GM12878 (cell line): ENCODE measurements at regions not wholly inside any gene's neighbourhood (a gene's known extent, or its start where the extent isn't known, plus 50 kb on each side); places are given as distances from the start of the nearest gene placed in this dataset.

ENCODE experiments used
- ATAC-seq: fragments of 200-7000 bp; cut with Tn5 transposase; 3 replicates; pipeline ENCODE4 v1.9.1; 2020; ENCODE audit warnings: mild to moderate bottlenecking, moderate library complexity
- BruUV-seq: library from RNA; stranded (reverse); fragments of 400-500 nt; replicated peaks from 2 replicates; lab custom pipeline; 2021; lab: Mats Ljungman, UMichigan
- CTCF ChIA-PET: fragments of 300-600 bp; sonication (Branson Sonifier 250); formaldehyde crosslinking; extraction: SDS; loops from one replicate; lab custom pipeline; 2021; ENCODE audit warnings: inconsistent platforms; lab: Yijun Ruan, JAX
- POLR2A ChIA-PET: fragments of 350-600 bp; formaldehyde crosslinking; extraction: SDS; loops from one replicate; lab custom pipeline; 2021; ENCODE audit warnings: inconsistent platforms; lab: Charles Lee
- RAD21 ChIA-PET: fragments of 300-600 bp; sonication (Branson Sonifier 250); formaldehyde crosslinking; loops from one replicate; lab custom pipeline; 2023; ENCODE audit warnings: antibody characterized with exemption; ENCODE audit not compliant: unreplicated experiment; lab: Charles Lee
- SMC1A ChIA-PET: fragments of 300-600 bp; sonication (Branson Sonifier 250); formaldehyde crosslinking; loops from one replicate; lab custom pipeline; 2023; ENCODE audit not compliant: unreplicated experiment, uncharacterized antibody; lab: Charles Lee
- DNase-seq: peaks from one replicate; pipeline ENCODE4 v3.0.0-alpha.2; 2011; ENCODE audit warnings: low read depth, low spot score
- FAIRE-seq: peaks from 3 replicates; lab custom pipeline; 2011; peaks lifted over from hg19 to GRCh38; lab: Jason Lieb, UNC
- H2AFZ ChIP-seq: 2 replicates; pipeline ENCODE4 v1.6.0; 2011; ENCODE audit warnings: low read depth, low read length, control low read depth; ENCODE audit not compliant: control insufficient read depth
- H3K27ac ChIP-seq: 2 replicates; pipeline ENCODE4 v1.5.1; 2011; ENCODE audit warnings: control low read depth; ENCODE audit not compliant: control insufficient read depth, insufficient read depth
- H3K27me3 ChIP-seq, 2 experiments: replicated peaks in 1 of 2; 2 replicates each; pipeline versions ENCODE4 v1.6.0 to v1.6.1; 2011; ENCODE audit warnings: low read length in 1 of 2; ENCODE audit not compliant: control insufficient read depth in 2 of 2, insufficient read depth in 2 of 2
- H3K36me3 ChIP-seq, 2 experiments: 2 replicates each; pipeline ENCODE4 v1.5.1; 2011; ENCODE audit warnings: low read length in 1 of 2; ENCODE audit not compliant: control insufficient read depth in 2 of 2, insufficient read depth in 2 of 2
- H3K4me1 ChIP-seq: 2 replicates; pipeline ENCODE4 v1.6.1; 2011; ENCODE audit warnings: mild to moderate bottlenecking, low read length, moderate library complexity, mixed read lengths; ENCODE audit not compliant: control insufficient read depth, insufficient read depth
- H3K4me2 ChIP-seq: 2 replicates; pipeline ENCODE4 v1.6.0; 2011; ENCODE audit warnings: control low read depth; ENCODE audit not compliant: control insufficient read depth, insufficient read depth
- H3K4me3 ChIP-seq: fragments of 200-600 bp; sonication (generic); 2 replicates; pipeline ENCODE4 v1.5.1; 2016
- H3K79me2 ChIP-seq: 2 replicates; pipeline ENCODE4 v1.6.0; 2011; ENCODE audit warnings: low read length; ENCODE audit not compliant: control insufficient read depth, insufficient read depth
- H3K9ac ChIP-seq: 2 replicates; pipeline ENCODE4 v1.8.0; 2011; ENCODE audit warnings: low read length, control low read depth, mixed read lengths; ENCODE audit not compliant: control insufficient read depth, insufficient read depth
- H3K9me3 ChIP-seq: replicated peaks from 3 replicates; pipeline ENCODE4 v1.5.1; 2011; ENCODE audit warnings: mild to moderate bottlenecking, low read length; ENCODE audit not compliant: control insufficient read depth, insufficient read depth
- H4K20me1 ChIP-seq: 2 replicates; pipeline ENCODE4 v1.6.0; 2011; ENCODE audit not compliant: control insufficient read depth, insufficient read depth
- BHLHE40 ChIP-seq, 2 experiments: fragments of 450-650 bp in 1 of 2; IDR thresholded peaks; 2 replicates each; pipeline ENCODE4 v1.6.1; 2011 to 2017; ENCODE audit warnings: low read depth in 2 of 2, borderline replicate concordance in 1 of 2, improper control_type of control experiment in 1 of 2, low read length in 1 of 2, mild to moderate bottlenecking in 1 of 2
- CBX3 ChIP-seq: fragments of 200-600 bp; sonication (generic); IDR thresholded peaks from 2 replicates; pipeline ENCODE4 v1.6.1; 2016; ENCODE audit warnings: low read depth, borderline replicate concordance
- CBX5 ChIP-seq: sonication (generic); IDR thresholded peaks from 2 replicates; pipeline ENCODE4 v1.6.1; 2016; ENCODE audit warnings: low read depth, moderate library complexity, mild to moderate bottlenecking, inconsistent platforms
- ETV6 ChIP-seq, 2 experiments: fragments of 450-650 bp in 1 of 2; IDR thresholded peaks in 1 of 2; conservative IDR thresholded peaks in 1 of 2; 2 replicates each; pipeline ENCODE4 v1.6.1; 2014; ENCODE audit warnings: antibody characterized with exemption in 1 of 2, borderline replicate concordance in 1 of 2, low read depth in 1 of 2, mild to moderate bottlenecking in 1 of 2, moderate library complexity in 1 of 2
- HDGF ChIP-seq: fragments of 450-650 bp; IDR thresholded peaks from 2 replicates; pipeline ENCODE4 v1.6.1; 2016; ENCODE audit warnings: antibody characterized with exemption
- NFIC ChIP-seq: IDR thresholded peaks from 2 replicates; pipeline ENCODE4 v1.6.1; 2012; ENCODE audit warnings: low read depth, mild to moderate bottlenecking, inconsistent platforms, low read length, moderate library complexity
- PML ChIP-seq: IDR thresholded peaks from 2 replicates; pipeline ENCODE4 v1.6.1; 2012; ENCODE audit warnings: low read length, inconsistent platforms
- POLR2A ChIP-seq: IDR thresholded peaks from 2 replicates; pipeline ENCODE4 v1.6.1; 2011; ENCODE audit warnings: low read depth, mild to moderate bottlenecking, low read length
- POLR2AphosphoS2 ChIP-seq: IDR thresholded peaks from 2 replicates; pipeline ENCODE4 v1.6.1; 2011; ENCODE audit warnings: low read depth, mild to moderate bottlenecking, low read length, improper control_type of control experiment, moderate library complexity
- RFX5 ChIP-seq: IDR thresholded peaks from 2 replicates; pipeline ENCODE4 v1.6.1; 2011; ENCODE audit warnings: low read depth, low read length, improper control_type of control experiment
- SREBF2 ChIP-seq: IDR thresholded peaks from 2 replicates; pipeline ENCODE4 v1.6.1; 2012; ENCODE audit warnings: mild to moderate bottlenecking, low read length
- TCF3 ChIP-seq: IDR thresholded peaks from 2 replicates; pipeline ENCODE4 v1.6.1; 2012; ENCODE audit warnings: low read depth, mild to moderate bottlenecking, low read length, borderline replicate concordance; ENCODE audit not compliant: insufficient read depth
- ZNF207 ChIP-seq: fragments of 450-650 bp; IDR thresholded peaks from 2 replicates; pipeline ENCODE4 v1.6.1; 2014; ENCODE audit warnings: antibody characterized with exemption, mild to moderate bottlenecking, borderline replicate concordance
- WGBS: methylation state at CpG from one replicate; pipeline ENCODE4 v1.1.6; 2016; ENCODE audit warnings: low lambda C conversion rate; ENCODE audit not compliant: insufficient replicate concordance, insufficient coverage; ENCODE audit errors: missing lambda C conversion rate; 5-methylcytosine and 5-hydroxymethylcytosine counted together
- in situ Hi-C: fragments of 300-500 bp; cut with MboI; formaldehyde crosslinking; loops from 9 replicates; pipeline ENCODE4 v1.14.3; 2018; ENCODE audit warnings: mixed read lengths
- intact Hi-C: fragments of 100-400 bp; cut with micrococcal nuclease; formaldehyde crosslinking; loops from one replicate; pipeline ENCODE4 v1.14.2; 2022; ENCODE audit not compliant: unreplicated experiment

GRCh38 chr3:176697284-176697889 is 499.9 kb downstream of the TBL1XR1 start:
- 6% methylated on average over 9 of the region's 9 CpGs for WGBS
- SMC1A ChIA-PET = interaction anchor here (1.2 to 1.6 kb wide), 2 partner anchors 12 to 150 kb away, joined by 3 to 4 read pairs; no protein-coding TSS in a partner anchor
- POLR2A ChIA-PET = no interaction called here

GRCh38 chr3:176696816-176697215 is 500.5 kb downstream of the TBL1XR1 start:
- ChIA-PET RAD21 (no interaction called here), CTCF (no interaction called here), POLR2A (no interaction called here), SMC1A (interaction anchor here (1.2 to 1.6 kb wide), 2 partner anchors 11 to 149 kb away, joined by 3 to 4 read pairs; no protein-coding TSS in a partner anchor)
- Histone ChIP-seq H3K9ac (no peak overlapping the region), H3K36me3 (no peaks in the 10 kb centered on the region), H3K27me3 (no peaks in the 10 kb centered on the region; a peak in 2 of 4 replicates), H3K4me2 (no peak overlapping the region), H3K79me2 (no peaks in the 10 kb centered on the region), H3K27ac (no peak overlapping the region), H4K20me1 (no peaks in the 10 kb centered on the region), H2AFZ (no peak overlapping the region), H3K9me3 (no peaks in the 10 kb centered on the region), H3K4me1 (no peaks in the 10 kb centered on the region), H3K4me3 (no peak overlapping the region)
- intact Hi-C loops = no loop called here
- WGBS = 6% methylated on average over 4 of the region's 4 CpGs
- no peak for FAIRE-seq
- TF ChIP-seq NFIC = no peak
- TF ChIP-seq CBX5 = no peak
- TF ChIP-seq POLR2A = no peak
- TF ChIP-seq RFX5 = no peak
- no peak for TF ChIP-seq HDGF
- TF ChIP-seq PML = no peak
- no peak for TF ChIP-seq POLR2AphosphoS2
- no peak for TF ChIP-seq ZNF207
- no peak for TF ChIP-seq TCF3
- TF ChIP-seq BHLHE40 (IDR thresholded peaks at IDR 0.05; ENCODE audit: borderline replicate concordance in 1 of 2, low read depth in 2 of 2, low read length in 1 of 2) = no peak
- no peak for TF ChIP-seq SREBF2
- in situ Hi-C loops = no loop called here
- ATAC-seq = no peak
- DNase-seq = no peak
- no TSS peak for BruUV-seq

More at GRCh38 chr3:176697284-176697889, 499.9 kb downstream of the TBL1XR1 start:
- Histone ChIP-seq H3K4me1 (no peaks in the 10 kb centered on the region), H3K27ac (no peak overlapping the region), H3K9me3 (no peaks in the 10 kb centered on the region), H4K20me1 (no peaks in the 10 kb centered on the region), H3K4me2 (no peak overlapping the region), H3K27me3 (no peaks in the 10 kb centered on the region; a peak in 2 of 4 replicates), H3K36me3 (no peaks in the 10 kb centered on the region), H2AFZ (no peak overlapping the region), H3K9ac (no peak overlapping the region), H3K79me2 (no peaks in the 10 kb centered on the region), H3K4me3 (no peak overlapping the region)
- in situ Hi-C loops = no loop called here
- ATAC-seq (no peak), DNase-seq (no peak), FAIRE-seq (no peak)
- BruUV-seq = no TSS peak
- CTCF ChIA-PET = interaction anchor here (0.6 to 1.1 kb wide), 2 partner anchors 28 to 30 kb away, joined by 3 to 4 read pairs; no protein-coding TSS in a partner anchor
- RAD21 ChIA-PET = no interaction called here
- TF ChIP-seq ETV6 (conservative IDR thresholded peaks at IDR 0.05 in 1 of 2, IDR thresholded peaks at IDR 0.05 in 1 of 2; ENCODE audit: borderline replicate concordance in 1 of 2, low read depth in 1 of 2) = no peak
- no peak for TF ChIP-seq CBX3
- intact Hi-C loops = no loop called here
